Gastrocnemius medialis (tissue), 4 donors: ENCODE measurements at regions not wholly inside any gene's neighbourhood (a gene's known extent, or its start where the extent isn't known, plus 50 kb on each side); places are given as distances from the start of the nearest gene placed in this dataset.

Experiments
- ATAC-seq, 2 donors: fragments of 150-250 bp; one replicate each; pipeline ENCODE4 v1.9.1; 2016
- DNase-seq, 2 donors: peaks; one replicate each; pipeline ENCODE4 v3.0.0-alpha.2; 2019
- H3K27ac ChIP-seq, 4 donors: fragments of 200-600 bp; sonication (generic); 1 replicate in 1 of 4; 2 replicates in 3 of 4; pipeline ENCODE4 v1.5.1; 2016 to 2018; ENCODE audit warnings: mild to moderate bottlenecking in 2 of 4, moderate library complexity in 1 of 4
- H3K27me3 ChIP-seq, 3 donors: fragments of 200-600 bp; sonication (generic) in 2 of 3; 1 replicate in 1 of 3; 2 replicates in 2 of 3; pipeline versions ENCODE4 v1.5.1 to v1.6.0; 2016 to 2019; ENCODE audit warnings: mild to moderate bottlenecking in 1 of 3, moderate library complexity in 1 of 3
- H3K36me3 ChIP-seq, 2 donors: fragments of 200-600 bp; sonication (generic) in 1 of 2; one replicate each; pipeline ENCODE4 v1.5.1; 2017 to 2018
- H3K4me1 ChIP-seq, 2 donors: fragments of 200-600 bp; sonication (generic) in 1 of 2; one replicate each; pipeline ENCODE4 v1.5.1; 2016 to 2017; ENCODE audit warnings: mild to moderate bottlenecking in 2 of 2
- H3K4me3 ChIP-seq, 4 donors: fragments of 200-600 bp; sonication (generic) in 3 of 4; 1 replicate in 1 of 4; 2 replicates in 3 of 4; pipeline ENCODE4 v1.5.1; 2016 to 2019; ENCODE audit warnings: mild to moderate bottlenecking in 2 of 4
- H3K9me3 ChIP-seq, 3 donors: fragments of 200-600 bp; sonication (generic) in 2 of 3; 1 replicate in 1 of 3; 2 replicates in 2 of 3; pipeline ENCODE4 v1.5.1; 2016 to 2019
- CTCF ChIP-seq, 5 experiments: fragments of 450-650 bp in 3 of 5; fragments of 200-600 bp in 2 of 5; sonication (generic) in 2 of 5; IDR thresholded peaks in 4 of 5; conservative IDR thresholded peaks in 1 of 5; 1 replicate in 4 of 5; 2 replicates in 1 of 5; pipeline ENCODE4 v1.5.1; 2016 to 2019; ENCODE audit warnings: antibody characterized with exemption in 5 of 5, mild to moderate bottlenecking in 3 of 5, moderate library complexity in 3 of 5
- POLR2A ChIP-seq, 2 donors: fragments of 450-650 bp; IDR thresholded peaks; one replicate each; pipeline ENCODE4 v1.6.1; 2017; ENCODE audit warnings: antibody characterized with exemption in 2 of 2, mild to moderate bottlenecking in 2 of 2, moderate library complexity in 2 of 2
- in situ Hi-C, 4 donors: fragments of 200-750 bp; cut with MboI; loops; one replicate each; pipeline versions ENCODE4 v1.15.0 to v1.8.0; 2017; ENCODE audit warnings: low sequenced_read_pairs in 4 of 4
- intact Hi-C: fragments of 100-400 bp; cut with DNase I; formaldehyde crosslinking; loops from one replicate; pipeline ENCODE4 v1.15.1; 2023; ENCODE audit warnings: low total_unique reads

GRCh38 chr5:142386137-142387023 lies 61.6 kb upstream of the SPRY4 start:
- in situ Hi-C loops, result no loop called here
- ATAC-seq, result no peak

GRCh38 chr5:142385194-142385593 lies 60.4 kb upstream of the SPRY4 start:
- ATAC-seq (no peak), DNase-seq (no peak)
- TF ChIP-seq CTCF (IDR thresholded peaks at IDR 0.05 in 4 of 5, conservative IDR thresholded peaks at IDR 0.05 in 1 of 5) (no peak), POLR2A (IDR thresholded peaks at IDR 0.05) (no peak)
- Histone ChIP-seq H3K27me3 (no peaks in the 10 kb centered on the region), H3K27ac (no peak overlapping the region), H3K4me3 (no peak overlapping the region), H3K9me3 (no peaks in the 10 kb centered on the region), H3K36me3 (no peaks in the 10 kb centered on the region), H3K4me1 (peaks cover 2% of the 10 kb centered on the region in 2 donors)
- intact Hi-C loops, result no loop called here
- in situ Hi-C loops, result no loop called here

More at GRCh38 chr5:142386137-142387023, 61.6 kb upstream of the SPRY4 start:
- H3K9me3 ChIP-seq, result no peaks in the 10 kb centered on the region
- no peak for DNase-seq
- intact Hi-C loops, result no loop called here
- peaks cover 3% of the 10 kb centered on the region in 2 donors for H3K4me1 ChIP-seq
- H3K36me3 ChIP-seq, result no peaks in the 10 kb centered on the region
- H3K27ac ChIP-seq, result no peak overlapping the region
- no peak overlapping the region for H3K4me3 ChIP-seq
- no peaks in the 10 kb centered on the region for H3K27me3 ChIP-seq
- no peak for TF ChIP-seq POLR2A (IDR thresholded peaks at IDR 0.05)
- TF ChIP-seq CTCF (IDR thresholded peaks at IDR 0.05 in 4 of 5, conservative IDR thresholded peaks at IDR 0.05 in 1 of 5), result no peak

- Histone ChIP-seq H3K4me1 (no peaks in the 10 kb centered on the region), H3K4me3 (no peak overlapping the region), H3K27me3 (no peaks in the 10 kb centered on the region), H3K9me3 (no peaks in the 10 kb centered on the region), H3K27ac (no peak overlapping the region), H3K36me3 (no peaks in the 10 kb centered on the region)
- ATAC-seq, result no peak
- DNase-seq, result no peak
- TF ChIP-seq CTCF (IDR thresholded peaks at IDR 0.05 in 4 of 5, conservative IDR thresholded peaks at IDR 0.05 in 1 of 5) (no peak), POLR2A (IDR thresholded peaks at IDR 0.05) (no peak)
- intact Hi-C loops (no loop called here), in situ Hi-C loops (no loop called here)
Observed at GRCh38 chr5:142384014-142384413, 59.2 kb upstream of the SPRY4 start.

- no peak overlapping the region for H3K27ac ChIP-seq
- ATAC-seq (no peak), DNase-seq (no peak)
- H3K4me1 ChIP-seq, result no peaks in the 10 kb centered on the region
- in situ Hi-C loops (no loop called here), intact Hi-C loops (no loop called here)
- H3K36me3 ChIP-seq, result no peaks in the 10 kb centered on the region
- no peaks in the 10 kb centered on the region for H3K9me3 ChIP-seq
- TF ChIP-seq CTCF (IDR thresholded peaks at IDR 0.05 in 4 of 5, conservative IDR thresholded peaks at IDR 0.05 in 1 of 5), result no peak
- TF ChIP-seq POLR2A (IDR thresholded peaks at IDR 0.05), result no peak
- no peaks in the 10 kb centered on the region for H3K27me3 ChIP-seq
- H3K4me3 ChIP-seq, result no peak overlapping the region
Observed at GRCh38 chr5:142382186-142382585, 57.4 kb upstream of the SPRY4 start.
